ENCODE measurements at regions not wholly inside any gene's neighbourhood (a gene's known extent, or its start where the extent isn't known, plus 50 kb on each side); places are given as distances from the start of the nearest gene placed in this dataset.

GRCh38 chr2:19683556-19683955 is 218.2 kb downstream of the TTC32 start:
- intact Hi-C loops (cut with DNase I; ENCODE audit: low total_unique reads): no loop called here
- Histone ChIP-seq H3K27ac (no peak overlapping the region), H3K4me3 (no peak overlapping the region)

DNA sequence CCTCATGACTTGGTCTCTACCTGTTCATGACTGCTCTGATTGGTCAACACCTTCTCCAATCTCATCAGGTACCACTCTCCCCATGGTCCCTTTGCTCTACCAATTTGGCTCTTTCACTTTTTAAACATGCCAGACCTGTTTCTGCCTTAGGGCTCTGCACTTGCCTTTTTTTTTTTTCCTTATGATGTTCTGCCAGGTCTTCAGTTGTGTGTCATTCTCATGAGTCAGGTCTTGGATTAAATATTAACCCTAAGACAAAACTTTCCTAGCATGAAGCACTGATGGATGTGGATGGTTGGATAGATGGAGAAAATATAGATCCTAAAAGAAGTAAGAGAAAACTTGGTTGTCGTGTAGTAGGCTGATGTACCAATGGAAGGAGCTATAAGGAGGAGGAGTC is 219.3 kb downstream of the TTC32 start:
- no peak for TF ChIP-seq POLR2A (IDR thresholded peaks at IDR 0.05)
- no peak for TF ChIP-seq POLR2AphosphoS5 (IDR thresholded peaks at IDR 0.05)
- no peak for TF ChIP-seq CTCF (IDR thresholded peaks at IDR 0.05 in 8 of 11, conservative IDR thresholded peaks at IDR 0.05 in 3 of 11)
- Histone ChIP-seq H3K9me3 (no peaks in the 10 kb centered on the region), H3K4me3 (no peak overlapping the region), H3K36me3 (no peaks in the 10 kb centered on the region), H3K4me1 (no peaks in the 10 kb centered on the region), H3K27ac (no peak overlapping the region), H3K27me3 (replicated peaks in 1 of 7) (no peaks in the 10 kb centered on the region)
- 81 to 91% (median 88%) methylated on average over 1 of the region's 1 CpG for WGBS, 5 donors
- no peak for DNase-seq
- intact Hi-C loops (cut with DNase I; ENCODE audit: low total_unique reads): no loop called here

More at GRCh38 chr2:19683556-19683955, 218.2 kb downstream of the TTC32 start:
- no peaks in the 10 kb centered on the region for H3K27me3 ChIP-seq (replicated peaks in 1 of 7)
- no peaks in the 10 kb centered on the region for H3K9me3 ChIP-seq
- H3K4me1 ChIP-seq: no peaks in the 10 kb centered on the region
- DNase-seq: no peak
- H3K36me3 ChIP-seq: no peaks in the 10 kb centered on the region
- TF ChIP-seq POLR2A (IDR thresholded peaks at IDR 0.05) (no peak), POLR2AphosphoS5 (IDR thresholded peaks at IDR 0.05) (no peak), CTCF (IDR thresholded peaks at IDR 0.05 in 8 of 11, conservative IDR thresholded peaks at IDR 0.05 in 3 of 11) (no peak)

DNA sequence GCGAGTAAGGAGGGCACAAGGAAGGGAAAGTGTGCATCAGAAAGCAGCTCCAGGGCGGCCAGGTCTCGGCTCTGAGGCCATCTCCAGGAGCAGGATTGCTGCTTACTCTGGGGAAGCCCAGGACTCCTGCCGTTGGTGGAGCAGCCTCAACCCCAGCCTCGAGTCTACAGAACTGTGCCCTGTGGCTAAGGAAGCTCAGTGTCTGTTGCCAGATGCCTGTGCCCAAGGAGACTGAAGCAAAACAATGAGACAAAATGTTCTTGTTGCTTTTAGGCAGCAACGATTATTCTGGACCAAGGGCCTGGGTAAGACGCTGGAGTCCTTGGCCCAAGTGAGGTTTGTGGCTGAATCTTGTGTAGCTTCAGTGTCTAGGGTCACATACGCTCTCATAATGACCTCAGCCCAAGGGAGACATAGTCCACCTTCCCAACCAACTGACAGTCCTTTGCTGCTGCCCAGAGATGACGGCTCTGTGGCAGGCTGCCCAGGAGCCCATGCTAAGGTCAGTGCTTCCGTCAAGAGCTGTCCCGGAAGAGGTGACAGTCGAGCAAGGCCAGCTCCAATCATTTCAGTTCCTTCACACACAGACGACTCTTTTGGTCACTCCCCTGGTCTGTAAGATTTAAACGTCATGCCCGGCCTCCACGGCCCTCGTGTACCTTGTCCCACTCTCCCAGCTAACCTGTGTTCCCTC is 223.8 kb downstream of the TTC32 start:
- Histone ChIP-seq H3K9me3 (no peaks in the 10 kb centered on the region), H3K27me3 (replicated peaks in 1 of 7) (peaks cover 0 to 12% (median 0%) of the 10 kb centered on the region in 7 donors), H3K4me1 (no peaks in the 10 kb centered on the region), H3K4me3 (no peak overlapping the region), H3K36me3 (no peaks in the 10 kb centered on the region), H3K27ac (no peak overlapping the region)
- TF ChIP-seq POLR2AphosphoS5 (IDR thresholded peaks at IDR 0.05) (peak in 1 of 3 donors; percentile 61), POLR2A (IDR thresholded peaks at IDR 0.05) (no peak)
- DNase-seq: no peak
- 62 to 78% (median 70%) methylated on average over 17 of the region's 17 CpGs for WGBS, 5 donors
- intact Hi-C loops (cut with DNase I; ENCODE audit: low total_unique reads): no loop called here

DNA sequence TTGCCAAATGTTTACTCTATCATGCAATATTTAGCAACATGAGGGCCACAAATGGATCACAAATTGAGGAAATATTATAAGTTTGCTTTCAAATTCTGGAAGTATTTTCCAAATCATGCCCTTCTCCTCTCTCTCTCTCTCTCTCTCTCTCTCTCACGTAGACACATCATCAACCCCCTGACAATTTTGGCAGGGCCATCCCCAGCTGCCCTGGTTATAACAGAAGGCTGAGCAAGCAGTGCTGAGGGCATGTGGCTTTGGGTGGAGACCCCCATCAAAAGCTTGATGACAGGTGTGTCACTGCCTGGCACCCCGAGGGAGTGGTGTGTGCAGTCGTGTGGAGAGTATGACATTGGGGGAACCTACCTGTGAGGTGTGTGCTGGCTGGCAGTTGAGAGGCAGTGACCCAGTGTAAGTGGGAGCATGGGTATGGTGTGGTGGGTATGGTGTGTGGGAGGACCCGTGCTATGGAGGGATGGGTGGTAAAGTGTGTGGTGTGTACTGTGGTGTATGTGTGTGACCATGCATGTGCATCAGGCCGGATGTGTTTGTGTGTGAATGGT is 224.5 kb downstream of the TTC32 start:
- H3K4me3 ChIP-seq: no peak overlapping the region
- H3K36me3 ChIP-seq: no peaks in the 10 kb centered on the region
- 70 to 88% (median 82%) methylated on average over 5 of the region's 5 CpGs for WGBS, 5 donors
- H3K9me3 ChIP-seq: no peaks in the 10 kb centered on the region
- intact Hi-C loops (cut with DNase I; ENCODE audit: low total_unique reads): no loop called here
- no peaks in the 10 kb centered on the region for H3K4me1 ChIP-seq
- TF ChIP-seq CTCF (IDR thresholded peaks at IDR 0.05 in 8 of 11, conservative IDR thresholded peaks at IDR 0.05 in 3 of 11): no peak
- no peak for TF ChIP-seq POLR2AphosphoS5 (IDR thresholded peaks at IDR 0.05)
- no peak for TF ChIP-seq POLR2A (IDR thresholded peaks at IDR 0.05)
- no peak for DNase-seq
- H3K27ac ChIP-seq: no peak overlapping the region
- H3K27me3 ChIP-seq (replicated peaks in 1 of 7): peaks cover 0 to 14% (median 0%) of the 10 kb centered on the region in 7 donors
